ENCODE measurements at regions not wholly inside any gene's neighbourhood (a gene's known extent, or its start where the extent isn't known, plus 50 kb on each side); places are given as distances from the start of the nearest gene placed in this dataset.

DNA sequence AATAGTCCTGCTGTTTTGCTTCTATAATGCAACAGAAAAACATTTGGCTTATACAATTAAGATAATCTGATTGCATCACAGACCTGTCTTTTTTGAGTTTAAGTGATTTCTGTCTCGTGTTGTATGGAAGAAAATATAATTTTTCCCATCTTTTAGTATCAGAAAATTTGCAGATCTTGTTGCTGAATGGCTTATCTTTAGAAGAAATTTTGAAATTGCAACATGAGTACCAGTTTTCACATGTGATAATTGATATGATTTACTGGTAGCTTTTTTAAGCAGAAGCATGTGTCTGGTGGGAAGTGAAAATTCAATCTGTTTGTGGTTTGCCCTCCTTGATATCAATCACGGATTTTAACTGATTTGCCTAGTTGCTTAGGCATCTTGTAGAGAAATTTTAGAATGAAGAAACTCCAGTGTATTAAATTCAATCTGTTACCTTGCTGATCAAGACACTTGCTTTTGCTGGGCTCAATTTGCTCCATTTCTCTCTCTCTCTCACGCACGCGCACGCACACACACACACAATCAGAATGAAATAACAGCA lies 89.8 kb upstream of the MYCBP2 start:
- Histone ChIP-seq H3K36me3 (ENCODE audit: control insufficient read depth in 3 of 3, insufficient read depth in 2 of 3, low read depth in 1 of 3, low read length in 3 of 3) (no peaks in the 10 kb centered on the region), H3K9me3 (ENCODE audit: control insufficient read depth in 2 of 2, insufficient read depth in 1 of 2, low read depth in 1 of 2, low read length in 1 of 2) (no peaks in the 10 kb centered on the region), H3K27ac (ENCODE audit: low read depth in 1 of 3, low read length in 2 of 3) (no peak overlapping the region), H3K27me3 (ENCODE audit: control insufficient read depth in 3 of 3, insufficient read depth in 3 of 3, low read length in 3 of 3) (no peaks in the 10 kb centered on the region), H3K4me3 (ENCODE audit: low read depth in 1 of 3, low read length in 3 of 3) (no peak overlapping the region), H3K4me1 (ENCODE audit: control insufficient read depth in 3 of 3, insufficient read depth in 2 of 3, low read depth in 1 of 3, low read length in 2 of 3) (peaks cover 0 to 2% (median 0%) of the 10 kb centered on the region in 3 donors)
- FAIRE-seq, result no peak
- whole genome bisulfite sequencing, 3 donors, result 72 to 79% (median 77%) methylated on average over 6 of the region's 6 CpGs
- no peak for DNase-seq

DNA sequence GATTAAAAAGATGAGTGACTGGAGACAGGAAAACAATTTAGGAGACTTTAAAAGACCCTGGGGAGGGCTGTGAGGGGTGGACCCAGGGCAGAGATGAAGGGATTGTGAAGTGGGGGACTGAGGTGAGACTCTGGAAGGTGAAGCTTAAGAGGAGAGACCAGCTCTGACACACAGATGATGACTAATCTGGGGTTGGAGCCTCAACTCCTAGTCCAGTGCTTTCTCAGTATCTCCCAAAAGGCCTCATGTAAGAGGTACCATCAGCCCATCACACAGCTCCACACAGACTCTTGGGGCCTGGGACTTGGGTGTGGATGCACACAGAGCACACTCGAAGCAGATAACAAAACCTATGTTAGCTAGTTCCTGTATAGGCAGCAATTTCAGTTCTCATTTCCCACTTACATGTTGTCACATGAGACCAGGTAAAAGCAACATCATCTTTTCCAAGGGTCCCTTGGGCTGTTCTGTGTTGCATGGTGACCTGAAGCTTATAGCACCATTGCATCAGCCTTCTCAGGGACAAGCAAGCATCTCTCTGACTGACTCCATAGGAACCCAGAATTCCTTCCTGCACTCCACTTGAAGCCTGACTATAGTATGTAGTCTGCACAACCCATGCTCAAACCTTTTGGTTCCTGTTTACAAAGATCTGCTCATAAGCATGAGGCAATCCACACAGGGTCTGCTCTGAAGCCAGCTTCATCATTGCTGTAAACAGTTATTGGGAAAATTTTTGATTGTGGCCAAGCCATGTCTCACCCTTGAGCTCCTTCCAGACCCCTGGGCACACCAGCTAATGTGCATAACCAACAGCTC lies 88.6 kb upstream of the MYCBP2 start:
- FAIRE-seq, result no peak
- no peaks in the 10 kb centered on the region for H3K9me3 ChIP-seq (ENCODE audit: control insufficient read depth in 2 of 2, insufficient read depth in 1 of 2, low read depth in 1 of 2, low read length in 1 of 2)
- no peak overlapping the region for H3K4me3 ChIP-seq (ENCODE audit: low read depth in 1 of 3, low read length in 3 of 3)
- DNase-seq, result no peak
- peaks cover 0 to 2% (median 0%) of the 10 kb centered on the region in 3 donors for H3K4me1 ChIP-seq (ENCODE audit: control insufficient read depth in 3 of 3, insufficient read depth in 2 of 3, low read depth in 1 of 3, low read length in 2 of 3)
- H3K36me3 ChIP-seq (ENCODE audit: control insufficient read depth in 3 of 3, insufficient read depth in 2 of 3, low read depth in 1 of 3, low read length in 3 of 3), result no peaks in the 10 kb centered on the region
- WGBS, 3 donors, result 58 to 71% (median 60%) methylated on average over 1 of the region's 1 CpG
- H3K27ac ChIP-seq (ENCODE audit: low read depth in 1 of 3, low read length in 2 of 3), result no peak overlapping the region
- H3K27me3 ChIP-seq (ENCODE audit: control insufficient read depth in 3 of 3, insufficient read depth in 3 of 3, low read length in 3 of 3), result no peaks in the 10 kb centered on the region

DNA sequence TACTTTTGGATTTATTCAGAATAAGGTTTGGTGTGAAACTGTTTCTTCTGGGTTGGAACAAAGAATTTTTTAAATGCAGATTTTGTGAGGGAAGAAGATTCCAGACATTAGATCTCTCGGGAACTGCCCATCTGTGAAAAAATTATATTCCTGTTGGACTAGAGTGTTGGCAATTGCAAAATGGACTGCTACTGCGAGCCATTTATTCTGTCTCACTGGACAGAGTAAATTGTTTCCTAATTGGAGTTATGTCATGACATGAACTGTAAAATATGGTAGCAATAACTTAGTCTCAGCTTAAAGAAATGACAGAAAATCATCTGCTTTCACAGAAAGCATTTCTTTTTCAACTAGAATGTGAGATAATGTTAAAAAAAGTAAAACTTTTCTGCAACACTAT lies 86.0 kb upstream of the MYCBP2 start:
- Histone ChIP-seq H3K9me3 (ENCODE audit: control insufficient read depth in 2 of 2, insufficient read depth in 1 of 2, low read depth in 1 of 2, low read length in 1 of 2) (no peaks in the 10 kb centered on the region), H3K36me3 (ENCODE audit: control insufficient read depth in 3 of 3, insufficient read depth in 2 of 3, low read depth in 1 of 3, low read length in 3 of 3) (no peaks in the 10 kb centered on the region), H3K27me3 (ENCODE audit: control insufficient read depth in 3 of 3, insufficient read depth in 3 of 3, low read length in 3 of 3) (no peaks in the 10 kb centered on the region), H3K27ac (ENCODE audit: low read depth in 1 of 3, low read length in 2 of 3) (no peak overlapping the region), H3K4me3 (ENCODE audit: low read depth in 1 of 3, low read length in 3 of 3) (no peak overlapping the region), H3K4me1 (ENCODE audit: control insufficient read depth in 3 of 3, insufficient read depth in 2 of 3, low read depth in 1 of 3, low read length in 2 of 3) (peaks cover 0 to 2% (median 0%) of the 10 kb centered on the region in 3 donors)
- WGBS, 3 donors, result 76 to 86% (median 78%) methylated on average over 2 of the region's 2 CpGs
- DNase-seq (no peak), FAIRE-seq (no peak)

DNA sequence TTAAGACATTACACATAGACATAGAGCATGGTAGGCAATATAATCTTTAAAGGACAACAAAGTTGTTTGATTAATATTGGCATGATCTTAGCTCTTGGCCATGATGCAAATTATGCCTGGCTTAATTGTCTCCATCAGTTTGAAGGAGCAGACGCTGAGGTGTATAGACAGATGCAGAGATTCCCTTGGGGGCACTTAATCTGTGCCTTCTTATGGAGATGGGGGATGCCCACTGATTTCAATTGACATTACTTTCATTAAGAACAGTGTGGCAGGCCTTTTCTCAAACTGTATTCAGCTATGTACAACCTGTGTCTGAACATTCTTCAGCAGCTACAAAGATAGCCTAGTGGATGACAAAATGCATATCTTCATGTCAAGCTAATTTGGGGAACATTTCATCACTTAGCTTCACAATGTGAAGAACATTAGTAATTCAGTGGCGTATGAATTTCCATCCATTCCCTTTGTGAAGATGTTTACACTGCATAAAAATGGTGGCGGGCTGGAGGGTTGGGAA lies 85.3 kb upstream of the MYCBP2 start:
- no peak overlapping the region for H3K27ac ChIP-seq (ENCODE audit: low read depth in 1 of 3, low read length in 2 of 3)
- no peak for FAIRE-seq

DNA sequence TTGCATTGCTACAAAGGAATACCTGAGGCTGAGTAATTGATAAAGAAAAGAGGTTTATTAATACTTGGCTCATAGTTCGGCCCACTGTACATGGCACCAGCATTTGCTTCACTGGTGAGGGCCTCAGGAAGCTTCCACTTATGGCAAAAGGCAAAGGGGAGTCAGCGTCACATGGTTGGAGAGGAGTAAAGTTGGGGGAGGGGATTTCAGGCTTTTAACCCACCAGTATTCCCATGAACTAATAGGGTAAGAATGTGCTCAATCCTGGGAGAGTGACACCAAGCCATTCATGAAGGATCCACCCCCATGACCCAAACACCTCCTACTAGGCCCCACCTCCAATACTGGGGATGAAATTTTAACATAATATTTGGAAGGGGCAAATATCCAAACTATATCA lies 82.5 kb upstream of the MYCBP2 start:
- DNase-seq (no peak), FAIRE-seq (no peak)
- H3K9me3 ChIP-seq (ENCODE audit: control insufficient read depth in 2 of 2, insufficient read depth in 1 of 2, low read depth in 1 of 2, low read length in 1 of 2), result no peaks in the 10 kb centered on the region
- no peak overlapping the region for H3K27ac ChIP-seq (ENCODE audit: low read depth in 1 of 3, low read length in 2 of 3)
- no peaks in the 10 kb centered on the region for H3K36me3 ChIP-seq (ENCODE audit: control insufficient read depth in 3 of 3, insufficient read depth in 2 of 3, low read depth in 1 of 3, low read length in 3 of 3)
- no peaks in the 10 kb centered on the region for H3K4me1 ChIP-seq (ENCODE audit: control insufficient read depth in 3 of 3, insufficient read depth in 2 of 3, low read depth in 1 of 3, low read length in 2 of 3)
- 84 to 97% (median 97%) methylated on average over 2 of the region's 2 CpGs for WGBS, 3 donors
- H3K27me3 ChIP-seq (ENCODE audit: control insufficient read depth in 3 of 3, insufficient read depth in 3 of 3, low read length in 3 of 3), result no peaks in the 10 kb centered on the region
- H3K4me3 ChIP-seq (ENCODE audit: low read depth in 1 of 3, low read length in 3 of 3), result no peak overlapping the region

More for the DNA sequence above, 85.3 kb upstream of the MYCBP2 start:
- peaks cover 0 to 2% (median 0%) of the 10 kb centered on the region in 3 donors for H3K4me1 ChIP-seq (ENCODE audit: control insufficient read depth in 3 of 3, insufficient read depth in 2 of 3, low read depth in 1 of 3, low read length in 2 of 3)
- no peaks in the 10 kb centered on the region for H3K36me3 ChIP-seq (ENCODE audit: control insufficient read depth in 3 of 3, insufficient read depth in 2 of 3, low read depth in 1 of 3, low read length in 3 of 3)
- H3K27me3 ChIP-seq (ENCODE audit: control insufficient read depth in 3 of 3, insufficient read depth in 3 of 3, low read length in 3 of 3), result no peaks in the 10 kb centered on the region
- DNase-seq, result no peak
- no peaks in the 10 kb centered on the region for H3K9me3 ChIP-seq (ENCODE audit: control insufficient read depth in 2 of 2, insufficient read depth in 1 of 2, low read depth in 1 of 2, low read length in 1 of 2)
- 73 to 86% (median 86%) methylated on average over 3 of the region's 3 CpGs for WGBS, 3 donors
- no peak overlapping the region for H3K4me3 ChIP-seq (ENCODE audit: low read depth in 1 of 3, low read length in 3 of 3)

- H3K27me3 ChIP-seq (ENCODE audit: control insufficient read depth in 3 of 3, insufficient read depth in 3 of 3, low read length in 3 of 3), result no peaks in the 10 kb centered on the region
- no peak overlapping the region for H3K27ac ChIP-seq (ENCODE audit: low read depth in 1 of 3, low read length in 2 of 3)
- 79 to 85% (median 83%) methylated on average over 4 of the region's 4 CpGs for WGBS, 3 donors
- no peaks in the 10 kb centered on the region for H3K4me1 ChIP-seq (ENCODE audit: control insufficient read depth in 3 of 3, insufficient read depth in 2 of 3, low read depth in 1 of 3, low read length in 2 of 3)
- DNase-seq (no peak), FAIRE-seq (no peak)
- no peaks in the 10 kb centered on the region for H3K36me3 ChIP-seq (ENCODE audit: control insufficient read depth in 3 of 3, insufficient read depth in 2 of 3, low read depth in 1 of 3, low read length in 3 of 3)
- no peaks in the 10 kb centered on the region for H3K9me3 ChIP-seq (ENCODE audit: control insufficient read depth in 2 of 2, insufficient read depth in 1 of 2, low read depth in 1 of 2, low read length in 1 of 2)
- H3K4me3 ChIP-seq (ENCODE audit: low read depth in 1 of 3, low read length in 3 of 3), result no peak overlapping the region
These were observed 79.9 kb upstream of the MYCBP2 start for GRCh38 chr13:77406644-77407440.

GRCh38 chr13:77398825-77399620 lies 72.1 kb upstream of the MYCBP2 start:
- no peaks in the 10 kb centered on the region for H3K27me3 ChIP-seq (ENCODE audit: control insufficient read depth in 3 of 3, insufficient read depth in 3 of 3, low read length in 3 of 3)
- H3K4me1 ChIP-seq (ENCODE audit: control insufficient read depth in 3 of 3, insufficient read depth in 2 of 3, low read depth in 1 of 3, low read length in 2 of 3), result no peaks in the 10 kb centered on the region
- no peaks in the 10 kb centered on the region for H3K9me3 ChIP-seq (ENCODE audit: control insufficient read depth in 2 of 2, insufficient read depth in 1 of 2, low read depth in 1 of 2, low read length in 1 of 2)
- FAIRE-seq (no peak), DNase-seq (no peak)
- H3K4me3 ChIP-seq (ENCODE audit: low read depth in 1 of 3, low read length in 3 of 3), result no peak overlapping the region
- 86 to 91% (median 87%) methylated on average over 3 of the region's 3 CpGs for WGBS, 3 donors
- no peak overlapping the region for H3K27ac ChIP-seq (ENCODE audit: low read depth in 1 of 3, low read length in 2 of 3)
- no peaks in the 10 kb centered on the region for H3K36me3 ChIP-seq (ENCODE audit: control insufficient read depth in 3 of 3, insufficient read depth in 2 of 3, low read depth in 1 of 3, low read length in 3 of 3)

DNA sequence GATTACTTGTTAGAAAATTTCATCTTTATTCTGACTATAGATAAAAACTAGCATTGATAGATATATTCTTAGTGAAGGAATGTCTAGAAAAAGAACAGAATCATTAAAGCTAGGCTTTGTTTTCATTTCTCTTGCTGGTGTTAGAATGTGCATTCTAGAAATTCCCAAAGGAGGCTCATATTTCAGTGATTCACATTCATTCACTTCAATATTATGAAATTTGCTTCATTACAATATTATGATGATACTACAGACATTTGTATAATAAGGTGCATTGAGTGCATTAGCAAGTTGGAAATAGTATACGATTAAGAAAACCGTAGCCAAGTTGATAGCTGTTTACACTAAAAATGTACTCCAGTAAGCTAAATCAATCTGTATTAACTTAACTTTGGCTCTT lies 70.7 kb upstream of the MYCBP2 start:
- H3K9me3 ChIP-seq (ENCODE audit: control insufficient read depth in 2 of 2, insufficient read depth in 1 of 2, low read depth in 1 of 2, low read length in 1 of 2), result no peaks in the 10 kb centered on the region
- H3K4me3 ChIP-seq (ENCODE audit: low read depth in 1 of 3, low read length in 3 of 3), result no peak overlapping the region
- FAIRE-seq (no peak), DNase-seq (no peak)
- no peak overlapping the region for H3K27ac ChIP-seq (ENCODE audit: low read depth in 1 of 3, low read length in 2 of 3)
- no peaks in the 10 kb centered on the region for H3K36me3 ChIP-seq (ENCODE audit: control insufficient read depth in 3 of 3, insufficient read depth in 2 of 3, low read depth in 1 of 3, low read length in 3 of 3)
- WGBS, 3 donors, result 69 to 96% (median 92%) methylated on average over 2 of the region's 2 CpGs
- H3K4me1 ChIP-seq (ENCODE audit: control insufficient read depth in 3 of 3, insufficient read depth in 2 of 3, low read depth in 1 of 3, low read length in 2 of 3), result no peaks in the 10 kb centered on the region
- H3K27me3 ChIP-seq (ENCODE audit: control insufficient read depth in 3 of 3, insufficient read depth in 3 of 3, low read length in 3 of 3), result no peaks in the 10 kb centered on the region

Measured in small intestine (tissue), 7 donors.